Liver (tissue), 3 donors: ENCODE measurements at regions not wholly inside any gene's neighbourhood (a gene's known extent, or its start where the extent isn't known, plus 50 kb on each side); places are given as distances from the start of the nearest gene placed in this dataset.

Source experiments
- CTCF ChIP-seq: fragments of 150-350 bp; IDR thresholded peaks from 2 replicates; pipeline ENCODE4 v1.5.1; 2017; ENCODE audit warnings: improper control_type of control experiment, low read depth, low read length; ENCODE audit not compliant: missing input control
- FOXA1 ChIP-seq: IDR thresholded peaks from 2 replicates; pipeline ENCODE4 v1.6.1; 2016; ENCODE audit warnings: antibody characterized with exemption
- JUND ChIP-seq, 2 donors: IDR thresholded peaks; 2 replicates each; pipeline ENCODE4 v1.6.1; 2016; ENCODE audit warnings: antibody characterized with exemption in 2 of 2
- REST ChIP-seq: IDR thresholded peaks from 2 replicates; pipeline ENCODE4 v1.6.1; 2016; ENCODE audit warnings: antibody characterized with exemption, mild to moderate bottlenecking
- TAF1 ChIP-seq: conservative IDR thresholded peaks from 2 replicates; pipeline ENCODE4 v1.6.1; 2016; ENCODE audit warnings: antibody characterized with exemption, mild to moderate bottlenecking
- YY1 ChIP-seq: IDR thresholded peaks from 2 replicates; pipeline ENCODE4 v1.6.1; 2016; ENCODE audit warnings: antibody characterized with exemption, mild to moderate bottlenecking
- TF ChIP-seq, protein P1 (sequence below): IDR thresholded peaks from 2 replicates; pipeline ENCODE4 v1.6.1; 2016; ENCODE audit warnings: antibody characterized with exemption
- donor health status: healthy.
- donor health status: healthy.

- TF ChIP-seq CTCF (no peak), REST (no peak), TAF1 (no peak), FOXA1 (no peak), YY1 (no peak), JUND (IDR thresholded peaks at IDR 0.05) (no peak)
- TF ChIP-seq, protein P1, sequence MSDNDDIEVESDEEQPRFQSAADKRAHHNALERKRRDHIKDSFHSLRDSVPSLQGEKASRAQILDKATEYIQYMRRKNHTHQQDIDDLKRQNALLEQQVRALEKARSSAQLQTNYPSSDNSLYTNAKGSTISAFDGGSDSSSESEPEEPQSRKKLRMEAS, result no peak
Observed at GRCh38 chr14:25521616-25522015, 471.7 kb upstream of the STXBP6 start.
